ENCODE measurements at regions not wholly inside any gene's neighbourhood (a gene's known extent, or its start where the extent isn't known, plus 50 kb on each side); places are given as distances from the start of the nearest gene placed in this dataset.

- no peak for DNase-seq
- Histone ChIP-seq H3K36me3 (no peaks in the 10 kb centered on the region), H3K4me1 (no peaks in the 10 kb centered on the region), H3K27ac (no peak overlapping the region), H3K9me3 (no peaks in the 10 kb centered on the region), H3K27me3 (no peaks in the 10 kb centered on the region), H3K4me3 (no peak overlapping the region)
- no peak for TF ChIP-seq CTCF (IDR thresholded peaks at IDR 0.05)
- TF ChIP-seq POLR2A (IDR thresholded peaks at IDR 0.05): no peak
- intact Hi-C loops (cut with DNase I; ENCODE audit: low total_unique reads): no loop called here
Measured at GRCh38 chr13:111657013-111657412, 336.6 kb downstream of the TEX29 start.

- intact Hi-C loops (cut with DNase I; ENCODE audit: low total_unique reads): no loop called here
- no peak overlapping the region for H3K27ac ChIP-seq
- no peak overlapping the region for H3K4me3 ChIP-seq
- no peaks in the 10 kb centered on the region for H3K9me3 ChIP-seq
- H3K4me1 ChIP-seq: no peaks in the 10 kb centered on the region
- TF ChIP-seq CTCF (IDR thresholded peaks at IDR 0.05): no peak
- no peak for TF ChIP-seq POLR2A (IDR thresholded peaks at IDR 0.05)
- DNase-seq: no peak
- H3K36me3 ChIP-seq: no peaks in the 10 kb centered on the region
- H3K27me3 ChIP-seq: no peaks in the 10 kb centered on the region
Measured at GRCh38 chr13:111658145-111659100, 338.0 kb downstream of the TEX29 start.

GRCh38 chr13:111659219-111659775 is 338.9 kb downstream of the TEX29 start:
- DNase-seq: no peak
- TF ChIP-seq POLR2A (IDR thresholded peaks at IDR 0.05) (no peak), CTCF (IDR thresholded peaks at IDR 0.05) (no peak)
- Histone ChIP-seq H3K9me3 (no peaks in the 10 kb centered on the region), H3K4me3 (no peak overlapping the region), H3K4me1 (peaks cover 0 to 5% of the 10 kb centered on the region in 2 donors), H3K27ac (no peak overlapping the region), H3K27me3 (no peaks in the 10 kb centered on the region), H3K36me3 (no peaks in the 10 kb centered on the region)
- intact Hi-C loops (cut with DNase I; ENCODE audit: low total_unique reads): no loop called here

GRCh38 chr13:111659842-111660241 is 339.4 kb downstream of the TEX29 start:
- H3K4me1 ChIP-seq: peaks cover 0 to 5% of the 10 kb centered on the region in 2 donors
- DNase-seq: no peak
- no peaks in the 10 kb centered on the region for H3K9me3 ChIP-seq
- intact Hi-C loops (cut with DNase I; ENCODE audit: low total_unique reads): no loop called here
- TF ChIP-seq POLR2A (IDR thresholded peaks at IDR 0.05) (no peak), CTCF (IDR thresholded peaks at IDR 0.05) (no peak)
- no peak overlapping the region for H3K27ac ChIP-seq
- H3K27me3 ChIP-seq: no peaks in the 10 kb centered on the region
- no peak overlapping the region for H3K4me3 ChIP-seq
- H3K36me3 ChIP-seq: no peaks in the 10 kb centered on the region

GRCh38 chr13:111661052-111661451 is 340.6 kb downstream of the TEX29 start:
- no peaks in the 10 kb centered on the region for H3K36me3 ChIP-seq
- H3K4me1 ChIP-seq: peaks cover 0 to 5% of the 10 kb centered on the region in 2 donors
- H3K27ac ChIP-seq: no peak overlapping the region
- intact Hi-C loops (cut with DNase I; ENCODE audit: low total_unique reads): no loop called here
- DNase-seq: no peak
- no peak for TF ChIP-seq POLR2A (IDR thresholded peaks at IDR 0.05)
- TF ChIP-seq CTCF (IDR thresholded peaks at IDR 0.05): no peak
- H3K4me3 ChIP-seq: no peak overlapping the region
- H3K9me3 ChIP-seq: no peaks in the 10 kb centered on the region
- H3K27me3 ChIP-seq: no peaks in the 10 kb centered on the region

Data from uterus (tissue), 3 donors.